ENCODE measurements at regions not wholly inside any gene's neighbourhood (a gene's known extent, or its start where the extent isn't known, plus 50 kb on each side); places are given as distances from the start of the nearest gene placed in this dataset.
A peak's percentile ranks its signal among the peaks of the same experiment; 100 is the strongest.
"Not testable (repeated sequence)": the region's sequence is repeated elsewhere in the genome, so short reads cannot be mapped to it uniquely, and the experiment has no call there.

DNA sequence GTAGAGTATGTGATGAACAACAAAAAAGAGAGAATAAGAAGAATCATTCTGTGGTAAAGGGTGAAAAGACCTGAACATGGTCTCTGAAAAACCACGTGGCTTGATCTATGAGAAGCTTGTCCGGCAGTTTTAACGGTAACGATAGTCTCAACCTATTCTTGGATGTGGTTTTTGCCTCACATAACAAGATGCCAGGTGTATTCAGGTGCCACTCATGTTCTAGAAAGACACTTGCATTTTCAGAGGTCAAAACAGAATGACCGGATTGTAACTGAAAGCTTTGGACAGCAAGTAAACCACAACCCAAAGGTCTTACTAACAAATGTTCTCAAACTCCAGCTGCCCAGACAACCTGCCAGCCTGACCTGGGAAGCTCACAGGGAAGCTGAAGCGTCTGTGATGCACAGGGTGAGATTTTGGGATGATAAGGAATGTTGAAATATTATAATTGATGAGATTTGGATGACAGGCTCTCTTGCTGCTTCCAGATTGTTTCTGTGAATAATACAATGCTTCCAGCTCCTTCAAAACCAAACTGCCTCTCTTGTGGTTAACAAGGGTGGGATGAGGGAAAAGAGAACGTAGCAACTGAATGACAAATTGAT, 137.4 kb upstream of the GRB10 start:
- no peak for DNase-seq (ENCODE audit: low spot score)

DNA sequence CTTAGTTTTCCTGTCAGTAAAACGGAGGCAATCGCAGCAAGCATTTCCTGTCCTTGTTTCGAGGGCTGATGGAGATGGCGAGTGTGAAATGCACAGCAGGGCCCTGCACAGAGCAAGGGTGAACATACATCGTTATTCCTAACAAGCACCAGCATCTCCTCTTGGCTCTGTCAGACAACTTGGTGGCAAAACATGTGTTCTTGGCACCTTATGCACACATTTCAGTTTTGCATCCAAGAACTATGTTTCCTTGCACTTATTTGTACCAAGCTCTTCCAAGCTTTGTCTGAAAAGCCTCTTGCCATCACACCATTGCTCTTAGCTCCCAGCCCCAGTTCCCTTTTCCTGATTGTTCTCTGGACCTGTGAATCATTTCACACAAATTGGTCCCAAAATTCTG, 132.9 kb upstream of the GRB10 start:
- no peak for DNase-seq (ENCODE audit: low spot score)

GRCh38 chr7:50914460-50914859, 131.8 kb upstream of the GRB10 start:
- DNase-seq (ENCODE audit: low spot score): no peak

- no peak for DNase-seq (ENCODE audit: low spot score)
Observed at GRCh38 chr7:50908628-50909290, 126.1 kb upstream of the GRB10 start.

GRCh38 chr7:50898604-50899477, 116.1 kb upstream of the GRB10 start:
- DNase-seq (ENCODE audit: low spot score): not testable (repeated sequence)

DNA sequence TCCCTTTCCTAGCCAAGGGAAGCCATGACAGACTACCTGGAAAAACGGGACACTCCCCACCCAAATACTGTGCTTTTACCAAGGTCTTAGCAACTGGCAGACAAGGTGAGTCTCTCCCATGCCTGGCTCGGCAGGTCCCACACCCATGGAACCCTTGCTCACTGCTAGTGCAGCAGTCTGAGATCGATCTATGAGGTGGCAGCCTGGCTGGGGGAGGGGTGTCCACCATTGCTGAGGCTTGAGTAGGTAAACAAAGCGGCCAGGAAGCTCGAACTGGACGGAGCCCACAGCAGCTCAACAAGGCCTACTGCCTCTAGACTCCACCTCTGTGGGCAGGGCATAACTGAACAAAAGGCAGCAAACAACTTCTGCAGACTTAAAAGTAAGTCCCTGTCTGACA, 104.4 kb upstream of the GRB10 start:
- not testable (repeated sequence) for DNase-seq (ENCODE audit: low spot score)

DNA sequence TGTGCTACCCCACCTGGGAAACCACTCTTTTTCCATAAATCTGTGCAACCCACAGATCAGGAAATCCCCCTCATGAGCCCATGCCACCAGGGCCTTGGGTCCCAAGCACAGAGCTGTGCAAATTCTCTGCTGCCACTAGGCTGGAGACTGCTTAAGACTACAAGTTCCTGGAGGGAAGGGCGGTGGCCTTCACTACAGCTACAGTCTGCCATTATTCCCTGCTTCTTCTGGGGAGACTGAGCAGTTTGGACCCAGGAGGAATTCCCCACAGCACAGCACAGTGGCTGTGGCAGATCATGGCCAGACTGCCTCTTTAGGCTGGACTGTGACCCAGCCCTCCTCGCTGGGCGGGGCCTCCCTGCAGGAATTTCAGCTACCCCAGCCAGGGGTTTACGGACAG, 89.7 kb upstream of the GRB10 start:
- no peak for DNase-seq (ENCODE audit: low spot score)

DNA sequence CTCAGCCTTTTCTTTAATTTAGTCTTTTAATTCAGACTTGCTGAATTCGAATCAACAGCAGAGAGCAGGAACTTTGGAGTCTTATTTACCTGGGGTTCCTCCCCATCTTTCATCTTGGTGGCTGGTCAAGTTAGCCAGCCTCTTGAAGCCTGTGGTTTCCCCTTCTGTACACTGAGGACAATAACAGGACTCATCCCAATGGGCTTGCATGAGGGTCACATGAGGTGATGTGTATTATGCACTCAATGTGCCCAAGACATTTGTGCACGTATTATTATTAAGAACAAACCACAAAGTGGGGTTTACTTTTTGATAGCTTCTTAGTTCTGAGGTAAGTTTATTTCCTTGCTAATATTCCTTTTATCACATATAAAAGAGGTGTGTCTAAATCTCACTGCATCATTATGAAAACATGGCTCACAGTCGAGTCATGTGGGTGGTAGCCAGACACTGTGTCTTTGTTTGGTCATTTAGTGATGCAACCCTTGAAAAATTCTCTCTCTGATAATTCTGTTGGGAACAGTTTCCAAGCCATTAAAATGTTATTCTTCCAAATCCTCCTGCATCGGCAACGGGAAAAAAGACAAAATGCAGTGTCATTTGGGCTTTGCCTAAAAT, 86.5 kb upstream of the GRB10 start:
- DNase-seq (ENCODE audit: low spot score): peak; percentile 74

DNA sequence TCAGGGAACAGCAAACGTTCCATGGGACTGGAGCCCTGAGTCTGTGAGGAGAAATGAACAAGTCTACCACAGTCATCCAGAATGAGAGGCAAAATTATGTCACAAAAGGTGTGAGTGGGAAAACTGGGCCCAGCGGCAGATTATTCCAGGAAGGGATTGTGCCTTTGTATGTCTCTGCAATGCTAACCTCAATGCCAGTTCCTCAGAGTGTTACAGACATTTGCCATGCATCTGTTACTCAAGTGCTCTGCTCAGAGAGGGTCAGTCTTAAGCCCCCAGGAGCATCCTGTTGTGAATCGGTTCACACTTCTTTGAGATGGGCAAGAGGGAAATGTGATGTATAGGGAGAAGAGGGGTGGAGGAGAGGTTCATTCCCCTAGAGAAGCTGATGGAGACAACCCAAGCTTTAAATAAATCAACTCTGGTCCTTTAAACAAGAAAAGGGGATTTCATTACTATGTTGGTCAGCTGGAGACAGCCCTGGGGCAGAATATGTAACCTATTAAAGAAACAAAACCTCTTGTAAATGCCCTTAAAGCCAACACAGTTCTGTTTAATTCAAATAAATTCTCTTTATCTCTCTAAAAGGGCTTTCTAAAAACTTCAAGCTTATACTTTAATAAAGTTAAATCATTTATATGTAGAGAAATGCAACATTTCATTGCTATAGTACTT, 85.9 kb upstream of the GRB10 start:
- DNase-seq (ENCODE audit: low spot score): no peak

- DNase-seq (ENCODE audit: low spot score): no peak
Observed at GRCh38 chr7:50867034-50867356, 84.3 kb upstream of the GRB10 start.

DNA sequence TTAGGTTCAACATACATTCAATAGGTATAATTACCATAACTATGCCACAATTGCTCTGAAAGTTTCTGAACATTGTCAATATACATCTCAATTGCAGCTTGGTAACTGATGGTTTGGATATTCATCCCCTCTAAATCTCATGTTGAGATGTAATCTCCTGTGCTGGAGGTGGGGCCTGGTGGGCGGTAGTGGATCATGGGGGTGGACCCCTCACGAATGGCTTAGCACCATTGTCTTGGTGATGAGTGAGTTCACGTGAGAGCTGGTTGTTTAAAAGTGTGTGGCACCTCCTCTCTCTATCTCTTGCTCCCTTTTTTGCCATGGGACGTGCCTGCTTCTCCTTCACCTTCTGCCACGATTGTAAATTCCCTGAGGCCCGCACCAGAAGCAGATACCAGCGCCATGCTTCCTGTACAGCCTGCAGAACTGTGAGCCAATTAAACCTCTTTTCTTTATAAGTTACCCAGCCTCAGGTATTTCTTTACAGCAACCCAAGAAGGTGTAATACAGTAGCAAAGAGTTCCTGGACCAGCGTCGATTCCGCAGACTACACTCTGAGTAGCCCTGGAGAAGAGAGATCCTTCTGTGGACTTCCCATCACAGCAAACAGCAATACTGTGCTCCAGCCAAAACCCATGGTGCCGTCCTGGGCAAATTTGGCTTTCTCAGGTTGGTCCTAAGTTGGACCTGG, 83.8 kb upstream of the GRB10 start:
- no peak for DNase-seq (ENCODE audit: low spot score)

DNA sequence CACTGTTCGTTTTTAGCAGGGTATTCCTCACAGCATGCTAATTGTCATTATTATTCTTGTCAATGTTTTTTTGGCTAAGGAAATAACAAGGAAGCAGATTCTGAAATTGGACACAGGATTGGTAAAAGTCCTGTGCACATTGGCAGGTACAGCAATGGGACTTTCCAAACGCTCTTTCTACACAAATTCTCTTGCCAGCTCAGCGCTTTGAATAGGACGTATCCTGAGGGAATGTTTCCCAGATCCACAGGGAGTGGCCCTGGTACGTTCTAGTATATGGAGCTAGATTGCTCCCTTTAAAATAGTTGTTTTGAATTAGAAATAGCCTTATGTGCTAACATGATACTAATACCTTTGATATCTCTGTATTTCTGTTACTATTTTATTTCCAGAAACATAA, 82.8 kb upstream of the GRB10 start:
- no peak for DNase-seq (ENCODE audit: low spot score)

- no peak for DNase-seq (ENCODE audit: low spot score)
Observed at GRCh38 chr7:50864694-50865093, 82.0 kb upstream of the GRB10 start.

DNA sequence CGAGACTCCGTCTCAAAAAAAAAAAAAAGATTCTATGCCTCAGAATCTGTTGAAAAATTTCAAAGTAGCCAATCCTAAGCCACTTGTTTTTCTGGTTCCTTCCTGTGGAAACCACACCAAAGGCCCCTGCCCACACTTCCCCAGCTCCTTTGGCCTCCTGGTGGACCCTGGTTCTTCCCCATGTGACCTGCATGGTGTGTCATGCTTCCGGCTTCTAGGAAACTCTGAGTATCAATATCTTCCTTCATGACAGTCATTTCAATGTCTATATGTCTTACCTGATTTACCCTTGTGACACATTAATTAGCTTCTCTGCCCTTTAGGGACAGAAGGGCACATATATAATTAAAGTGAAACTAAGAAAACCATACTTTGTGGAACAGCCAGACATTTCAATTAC, 80.4 kb upstream of the GRB10 start:
- DNase-seq (ENCODE audit: low spot score): no peak

GRCh38 chr7:50862302-50862701, 79.6 kb upstream of the GRB10 start:
- no peak for DNase-seq (ENCODE audit: low spot score)

DNA sequence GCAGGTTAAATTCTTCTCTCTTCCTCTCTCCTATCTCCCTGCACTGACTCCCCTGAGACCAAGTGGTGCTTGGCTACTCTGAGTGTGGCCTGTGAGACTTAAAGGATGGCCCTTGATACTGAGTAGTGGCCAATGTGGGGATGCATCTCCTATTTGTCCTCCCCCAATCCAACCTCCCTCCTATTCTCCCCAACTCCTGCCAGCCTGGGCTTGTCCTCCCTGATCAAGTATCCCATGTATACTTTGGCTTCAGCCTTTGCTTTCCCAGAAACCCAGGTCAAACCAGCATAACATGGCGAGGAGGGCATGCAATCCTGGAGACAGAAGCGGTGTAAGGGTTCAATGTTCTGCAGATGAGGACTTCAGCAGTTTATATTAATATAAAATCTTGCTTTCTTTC, 77.9 kb upstream of the GRB10 start:
- DNase-seq (ENCODE audit: low spot score): no peak

DNA sequence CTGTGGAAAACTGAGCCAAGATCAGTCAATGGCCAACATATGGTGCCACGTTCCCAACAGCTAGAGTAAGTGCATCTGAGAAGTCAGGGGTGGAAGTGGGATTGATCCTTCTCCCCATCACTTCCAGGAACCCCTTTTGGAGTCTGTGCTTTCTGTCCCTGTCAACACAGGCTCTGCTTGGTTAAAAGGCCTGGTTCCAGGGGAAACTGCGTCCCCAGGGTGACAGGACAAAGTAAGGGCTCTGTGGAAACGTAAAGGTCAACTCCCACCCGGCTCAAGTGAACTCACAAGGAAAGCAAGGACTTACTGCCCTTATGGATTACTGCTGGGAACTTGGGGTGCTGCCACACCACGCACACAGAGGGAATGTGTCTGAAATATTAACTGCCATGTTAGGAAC, 77.5 kb upstream of the GRB10 start:
- DNase-seq (ENCODE audit: low spot score): no peak

DNA sequence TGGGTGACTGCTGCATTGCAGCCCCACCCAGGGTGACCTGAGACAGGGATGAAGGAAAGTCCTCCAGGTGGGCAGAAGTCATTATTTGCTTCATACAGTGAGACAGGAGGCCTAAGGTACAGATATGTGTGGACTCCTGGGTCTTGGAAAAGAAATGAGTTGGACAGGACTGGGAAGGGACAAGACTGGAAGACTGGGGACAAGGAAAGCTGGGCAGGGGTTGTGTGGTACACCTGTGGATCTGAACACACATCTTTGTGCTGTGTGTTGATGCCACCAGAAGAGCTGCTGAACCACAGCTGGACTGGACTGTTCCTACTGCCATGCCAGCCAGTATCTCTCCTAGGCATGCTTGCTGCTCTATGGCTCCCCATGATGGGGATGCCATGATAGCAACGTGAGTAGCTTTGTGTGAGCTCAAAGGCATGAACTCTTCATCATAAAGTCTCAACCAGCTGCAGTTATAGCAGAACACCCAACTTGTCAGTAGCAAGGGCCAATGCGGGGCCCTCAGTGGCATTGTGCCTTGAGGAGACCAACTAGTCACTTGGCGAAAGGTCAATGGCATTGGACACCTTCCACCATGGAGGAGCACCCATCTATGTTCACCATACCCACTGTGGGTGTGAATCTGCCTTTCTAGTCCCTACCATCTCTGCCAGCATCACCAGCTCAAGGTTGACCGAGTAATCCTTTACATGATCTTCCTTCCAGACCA, 76.0 kb upstream of the GRB10 start:
- DNase-seq (ENCODE audit: low spot score): no peak

GRCh38 chr7:50857804-50858489, 75.3 kb upstream of the GRB10 start:
- DNase-seq (ENCODE audit: low spot score): no peak

GRCh38 chr7:50856806-50857205, 74.1 kb upstream of the GRB10 start:
- no peak for DNase-seq (ENCODE audit: low spot score)
